ENCODE measurements at regions not wholly inside any gene's neighbourhood (a gene's known extent, or its start where the extent isn't known, plus 50 kb on each side); places are given as distances from the start of the nearest gene placed in this dataset.

GRCh38 chr13:99861771-99862170 is 109.8 kb downstream of the ZIC5 start:
- TF ChIP-seq CTCF (IDR thresholded peaks at IDR 0.05; ENCODE audit: low read depth, low read length, poor library complexity, severe bottlenecking) (no peak), EZH2phosphoT487 (IDR thresholded peaks at IDR 0.05; ENCODE audit: borderline replicate concordance, low read length) (no peak)
